Hepatocyte (in vitro differentiated cells): ENCODE measurements at regions not wholly inside any gene's neighbourhood (a gene's known extent, or its start where the extent isn't known, plus 50 kb on each side); places are given as distances from the start of the nearest gene placed in this dataset.

ENCODE experiments used
- DNase-seq: peaks from one replicate; pipeline ENCODE4 v3.0.0-alpha.2; 2016; ENCODE audit warnings: low spot score
- H2AFZ ChIP-seq: fragments of 200-600 bp; sonication (generic); 2 replicates; pipeline ENCODE4 v1.6.0; 2016; ENCODE audit warnings: antibody characterized with exemption, mild to moderate bottlenecking
- H3K27ac ChIP-seq: fragments of 200-600 bp; sonication (generic); 2 replicates; pipeline ENCODE4 v1.5.1; 2016; ENCODE audit warnings: mild to moderate bottlenecking
- H3K27me3 ChIP-seq: fragments of 200-600 bp; sonication (generic); 2 replicates; pipeline ENCODE4 v1.6.1; 2016
- H3K36me3 ChIP-seq: fragments of 200-600 bp; sonication (generic); replicated peaks from 2 replicates; pipeline ENCODE4 v1.5.1; 2016; ENCODE audit warnings: low read depth; ENCODE audit not compliant: insufficient read depth
- H3K4me1 ChIP-seq: fragments of 200-600 bp; sonication (generic); 2 replicates; pipeline ENCODE4 v1.5.1; 2016; ENCODE audit warnings: mild to moderate bottlenecking, moderate library complexity; ENCODE audit not compliant: insufficient read depth
- H3K4me2 ChIP-seq: fragments of 200-600 bp; sonication (generic); 2 replicates; pipeline ENCODE4 v1.6.0; 2016
- H3K4me3 ChIP-seq: fragments of 200-600 bp; sonication (generic); 2 replicates; pipeline ENCODE4 v1.5.1; 2016; ENCODE audit warnings: mild to moderate bottlenecking
- H3K79me2 ChIP-seq: fragments of 200-600 bp; sonication (generic); 2 replicates; pipeline ENCODE4 v1.6.0; 2017; ENCODE audit warnings: mild to moderate bottlenecking
- H3K9me2 ChIP-seq: fragments of 200-600 bp; sonication (generic); replicated peaks from 2 replicates; pipeline ENCODE4 v1.6.0; 2017; ENCODE audit warnings: mild to moderate bottlenecking; ENCODE audit not compliant: insufficient read depth
- H3K9me3 ChIP-seq: fragments of 200-600 bp; sonication (generic); 2 replicates; pipeline ENCODE4 v1.5.1; 2016; ENCODE audit warnings: low read depth, mild to moderate bottlenecking
- H4K20me1 ChIP-seq: fragments of 200-600 bp; sonication (generic); 2 replicates; pipeline ENCODE4 v1.6.0; 2016; ENCODE audit warnings: mild to moderate bottlenecking; ENCODE audit not compliant: insufficient read depth, poor library complexity, severe bottlenecking
- CTCF ChIP-seq: fragments of 200-600 bp; sonication (generic); IDR thresholded peaks from 2 replicates; pipeline ENCODE4 v1.5.1; 2016; ENCODE audit warnings: antibody characterized with exemption, mild to moderate bottlenecking; ENCODE audit not compliant: poor library complexity
- EZH2 ChIP-seq: fragments of 200-600 bp; sonication (generic); IDR thresholded peaks from 2 replicates; pipeline ENCODE4 v1.6.1; 2016; ENCODE audit warnings: antibody characterized with exemption, mild to moderate bottlenecking, borderline replicate concordance
- EZH2phosphoT487 ChIP-seq: fragments of 200-600 bp; sonication (generic); IDR thresholded peaks from one replicate; pipeline ENCODE4 v1.6.1; 2018; ENCODE audit warnings: antibody characterized with exemption, mild to moderate bottlenecking, low read depth, moderate library complexity; ENCODE audit not compliant: unreplicated experiment, severe bottlenecking
- WGBS: methylation state at CpG from one replicate; pipeline ENCODE4 v1.1.6; 2016; ENCODE audit warnings: low lambda C conversion rate; ENCODE audit errors: missing lambda C conversion rate; 5-methylcytosine and 5-hydroxymethylcytosine counted together

GRCh38 chr7:51593628-51594027 is 277.0 kb upstream of the COBL start:
- no peaks in the 10 kb centered on the region for H4K20me1 ChIP-seq
- no peaks in the 10 kb centered on the region for H3K9me2 ChIP-seq
- WGBS: 45% methylated on average over 2 of the region's 2 CpGs
- H3K36me3 ChIP-seq: no peaks in the 10 kb centered on the region
- H2AFZ ChIP-seq: no peak overlapping the region
- no peaks in the 10 kb centered on the region for H3K9me3 ChIP-seq
- no peak for TF ChIP-seq EZH2
- TF ChIP-seq CTCF: no peak
- no peak for TF ChIP-seq EZH2phosphoT487
- no peak overlapping the region for H3K4me3 ChIP-seq
- H3K27me3 ChIP-seq: no peaks in the 10 kb centered on the region
- H3K4me2 ChIP-seq: no peak overlapping the region
- no peak overlapping the region for H3K27ac ChIP-seq
- H3K4me1 ChIP-seq: no peaks in the 10 kb centered on the region
- DNase-seq: no peak
- no peaks in the 10 kb centered on the region for H3K79me2 ChIP-seq

- Histone ChIP-seq H3K4me1 (no peaks in the 10 kb centered on the region), H4K20me1 (no peaks in the 10 kb centered on the region), H3K9me3 (no peaks in the 10 kb centered on the region), H2AFZ (no peak overlapping the region), H3K4me3 (no peak overlapping the region), H3K36me3 (no peaks in the 10 kb centered on the region), H3K27ac (no peak overlapping the region), H3K79me2 (no peaks in the 10 kb centered on the region), H3K4me2 (no peak overlapping the region), H3K27me3 (no peaks in the 10 kb centered on the region), H3K9me2 (no peaks in the 10 kb centered on the region)
- no peak for DNase-seq
- whole genome bisulfite sequencing: 80% methylated on average over 10 of the region's 10 CpGs
- TF ChIP-seq EZH2phosphoT487: no peak
- no peak for TF ChIP-seq CTCF
- TF ChIP-seq EZH2: no peak
Observed at GRCh38 chr7:51592842-51593599, 276.4 kb upstream of the COBL start.

- 10% methylated on average over 2 of the region's 2 CpGs for WGBS
- no peaks in the 10 kb centered on the region for H3K27me3 ChIP-seq
Observed at GRCh38 chr7:51591223-51591622, 274.6 kb upstream of the COBL start.

More at GRCh38 chr7:51591223-51591622, 274.6 kb upstream of the COBL start:
- Histone ChIP-seq H3K4me2 (no peak overlapping the region), H4K20me1 (no peaks in the 10 kb centered on the region), H3K36me3 (no peaks in the 10 kb centered on the region), H3K4me3 (no peak overlapping the region), H3K9me2 (no peaks in the 10 kb centered on the region), H2AFZ (no peak overlapping the region), H3K9me3 (no peaks in the 10 kb centered on the region), H3K79me2 (no peaks in the 10 kb centered on the region), H3K4me1 (no peaks in the 10 kb centered on the region), H3K27ac (peak overlapping the region; percentile 5)
- DNase-seq: no peak
- TF ChIP-seq EZH2: no peak
- no peak for TF ChIP-seq CTCF
- TF ChIP-seq EZH2phosphoT487: no peak
